A204.1 (cell line): ENCODE measurements at regions not wholly inside any gene's neighbourhood (a gene's known extent, or its start where the extent isn't known, plus 50 kb on each side); places are given as distances from the start of the nearest gene placed in this dataset.

Experiments used
- FAIRE-seq: peaks from 2 replicates; lab custom pipeline; 2012; peaks lifted over from hg19 to GRCh38; lab: Jason Lieb, UNC

DNA sequence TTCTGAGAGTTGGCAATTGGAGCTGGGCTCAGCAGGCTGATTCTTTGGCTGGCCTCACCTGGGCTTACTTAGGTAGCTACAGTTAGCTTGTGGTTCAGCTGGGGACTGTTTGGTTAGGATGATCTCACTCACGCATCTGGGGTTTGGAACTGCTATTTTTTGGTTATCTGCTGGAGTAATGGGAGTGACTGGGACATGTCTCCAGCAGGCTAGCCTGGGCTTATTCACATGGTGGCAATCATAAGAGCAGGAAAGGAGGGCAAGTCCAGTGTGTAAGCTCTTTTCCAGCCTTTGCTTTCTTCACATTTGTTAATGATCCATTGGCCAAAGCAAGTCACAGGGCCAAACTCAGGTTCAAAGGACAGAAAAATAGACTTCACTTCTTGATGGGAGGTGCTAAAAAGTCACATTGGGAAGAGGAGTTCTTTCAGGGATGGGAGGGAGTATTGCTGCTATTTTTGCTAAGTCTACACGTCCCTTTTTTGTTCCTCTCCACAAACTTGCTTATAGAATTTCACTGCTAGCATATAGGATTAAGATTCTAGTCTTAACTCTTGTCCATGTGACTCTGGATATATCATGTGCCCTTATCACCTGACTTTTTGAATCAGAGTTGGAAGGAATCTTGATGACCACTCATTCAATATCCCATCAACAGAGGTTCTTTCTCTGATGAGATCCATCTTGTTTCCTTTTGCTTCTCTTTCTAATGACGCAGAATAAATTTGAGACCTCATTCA lies 174.0 kb downstream of the ZFP36L2 start:
- no peak for FAIRE-seq

- FAIRE-seq = no peak
These were observed 175.1 kb downstream of the ZFP36L2 start for GRCh38 chr2:43051338-43051737.

GRCh38 chr2:43050866-43051265 lies 175.5 kb downstream of the ZFP36L2 start:
- no peak for FAIRE-seq

GRCh38 chr2:43049836-43050801 lies 176.3 kb downstream of the ZFP36L2 start:
- no peak for FAIRE-seq

- FAIRE-seq = no peak
These were observed 179.1 kb downstream of the ZFP36L2 start for GRCh38 chr2:43047187-43047780.

GRCh38 chr2:43045866-43046265 lies 180.5 kb downstream of the ZFP36L2 start:
- no peak for FAIRE-seq

GRCh38 chr2:43044093-43044681 lies 182.2 kb downstream of the ZFP36L2 start:
- FAIRE-seq = no peak

- no peak for FAIRE-seq
These were observed 182.9 kb downstream of the ZFP36L2 start for GRCh38 chr2:43043553-43043870.

DNA sequence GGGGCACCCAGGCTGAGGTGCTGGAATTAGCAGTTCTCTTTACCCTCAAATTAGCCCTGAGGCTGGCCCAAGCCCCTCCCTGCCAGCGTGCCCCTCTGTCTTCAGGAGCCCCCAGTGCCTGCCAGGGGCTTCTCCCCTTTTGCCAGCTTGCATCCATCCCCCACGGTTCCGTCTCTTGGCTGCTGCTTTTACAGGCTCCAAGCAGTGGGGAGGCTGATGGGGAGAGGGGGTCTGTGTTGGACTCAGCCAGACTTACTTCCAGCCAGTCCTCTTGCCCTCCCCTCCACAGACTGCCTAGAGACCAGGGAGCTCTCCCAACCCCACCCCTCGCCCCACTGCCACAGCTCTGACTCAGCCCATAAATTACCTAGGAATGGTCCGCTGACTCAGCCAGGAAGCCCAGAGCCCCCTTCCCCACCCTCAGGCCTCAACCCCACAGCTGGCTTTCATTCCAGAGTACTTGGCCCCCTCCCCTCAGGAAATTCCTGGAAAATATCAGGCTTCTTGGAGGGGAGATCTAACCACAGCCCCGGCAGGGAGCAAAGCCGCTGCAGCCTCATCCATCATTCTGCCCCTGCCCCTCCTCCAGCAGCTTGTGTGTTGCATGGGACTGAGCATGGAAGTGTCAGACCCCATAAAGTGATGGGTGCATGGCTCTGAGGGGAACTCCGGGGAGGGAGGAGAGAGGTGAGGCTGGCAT lies 184.6 kb downstream of the ZFP36L2 start:
- FAIRE-seq = no peak

- FAIRE-seq = no peak
These were observed 185.2 kb downstream of the ZFP36L2 start for GRCh38 chr2:43041173-43041591.

DNA sequence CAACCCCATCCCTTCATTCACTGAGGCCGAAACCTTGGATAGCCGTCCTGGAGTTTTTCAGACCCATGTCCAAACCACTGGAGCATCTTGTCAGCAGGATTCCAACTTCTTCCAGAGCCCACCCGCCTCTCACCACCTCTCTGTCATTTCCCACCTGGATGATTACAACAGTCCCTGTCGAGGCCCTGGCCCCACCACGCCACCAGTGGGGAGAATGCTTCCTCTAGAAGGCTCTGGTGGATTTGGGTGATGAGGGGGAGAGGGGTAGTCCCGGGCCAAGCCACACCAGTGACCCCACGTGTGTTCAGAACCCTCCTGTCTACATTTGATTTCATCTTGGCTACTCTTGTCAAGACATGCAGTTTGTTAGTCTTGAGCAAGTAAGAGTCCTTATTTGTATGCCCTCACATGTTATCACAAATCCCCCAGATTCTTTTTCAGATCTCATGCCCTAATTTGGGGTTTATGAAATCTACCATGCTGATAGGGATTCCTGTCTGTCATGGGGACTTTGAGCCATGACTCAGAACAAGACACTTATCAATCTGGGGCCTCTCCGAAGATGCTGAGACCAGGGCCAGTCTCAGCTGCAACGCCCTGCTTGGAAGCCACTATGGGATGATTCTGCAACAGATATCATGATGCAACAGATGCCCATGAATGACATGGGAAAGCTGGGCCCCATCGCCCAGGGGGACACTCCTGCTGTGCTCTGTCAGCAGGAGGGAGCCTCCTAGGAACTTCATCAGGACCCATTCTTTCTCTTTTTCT lies 186.1 kb downstream of the ZFP36L2 start:
- FAIRE-seq = no peak

DNA sequence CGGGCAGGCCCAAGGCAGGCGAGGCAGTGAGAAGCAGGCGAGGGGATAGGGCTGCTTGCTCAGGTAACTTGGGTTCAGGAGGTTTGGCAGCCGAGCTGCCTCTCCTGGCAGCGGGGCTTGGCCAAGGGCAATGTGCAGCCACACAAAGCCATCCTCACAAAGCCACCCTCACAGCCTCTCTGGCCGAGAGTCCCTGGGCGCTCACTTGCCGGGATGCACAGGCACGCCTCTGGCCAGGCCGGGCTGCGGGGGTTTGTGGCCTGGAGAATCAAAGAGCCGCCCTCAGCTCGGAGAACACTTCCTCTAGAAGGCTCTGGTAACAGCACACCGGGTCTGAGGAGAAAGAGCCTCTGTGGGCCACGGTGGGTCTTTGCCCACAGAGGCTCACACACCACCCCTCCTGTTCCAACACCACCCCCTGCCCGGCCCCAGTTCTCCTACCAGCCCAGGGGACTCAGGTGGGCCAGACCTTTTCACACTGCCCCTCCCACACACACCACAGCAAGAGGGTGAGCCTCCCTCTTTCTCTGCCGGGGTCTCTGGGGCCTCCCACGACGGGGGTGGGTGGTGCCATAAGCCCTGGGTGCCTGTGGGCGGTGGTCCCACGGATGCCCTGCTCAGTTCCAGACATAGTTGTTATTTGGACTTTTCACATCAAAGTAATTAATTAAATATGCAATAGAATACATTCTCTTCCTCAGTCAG lies 186.9 kb downstream of the ZFP36L2 start:
- no peak for FAIRE-seq

GRCh38 chr2:43038696-43039094 lies 187.7 kb downstream of the ZFP36L2 start:
- FAIRE-seq = no peak

DNA sequence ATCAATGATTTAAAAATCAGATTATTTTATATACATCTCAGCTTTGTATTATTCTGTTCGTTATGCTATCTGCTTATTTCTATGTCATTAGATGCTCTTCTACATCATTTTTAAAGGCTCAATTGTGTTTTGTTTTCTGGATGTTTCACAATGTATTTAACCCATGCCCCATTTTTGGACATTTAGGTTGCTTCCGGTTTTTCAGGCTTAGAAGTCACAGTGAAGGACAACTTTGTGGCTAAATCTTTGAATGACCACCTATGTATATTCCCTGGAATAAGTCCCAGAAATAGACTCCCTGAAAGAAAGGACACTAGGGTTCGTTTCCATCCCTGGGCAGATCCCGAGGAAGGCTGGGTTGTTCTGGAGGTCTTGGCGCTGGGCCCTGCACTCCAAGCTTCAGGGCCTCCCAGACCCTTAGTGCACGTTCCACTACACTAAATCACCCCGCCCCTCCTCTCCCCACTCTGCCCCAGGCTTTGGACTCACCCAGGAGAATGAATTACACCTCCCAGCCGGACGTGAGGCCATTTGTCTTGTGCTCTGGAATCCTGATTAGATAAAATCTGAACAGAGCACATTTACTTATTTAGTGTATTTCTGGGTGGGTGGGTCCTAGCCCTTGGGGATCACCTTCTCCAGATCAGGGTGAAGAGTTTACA lies 188.2 kb downstream of the ZFP36L2 start:
- no peak for FAIRE-seq

GRCh38 chr2:43035922-43036321 lies 190.5 kb downstream of the ZFP36L2 start:
- no peak for FAIRE-seq

- no peak for FAIRE-seq
These were observed 191.5 kb downstream of the ZFP36L2 start for GRCh38 chr2:43034921-43035320.

- no peak for FAIRE-seq
These were observed 192.2 kb downstream of the ZFP36L2 start for GRCh38 chr2:43034242-43034619.

DNA sequence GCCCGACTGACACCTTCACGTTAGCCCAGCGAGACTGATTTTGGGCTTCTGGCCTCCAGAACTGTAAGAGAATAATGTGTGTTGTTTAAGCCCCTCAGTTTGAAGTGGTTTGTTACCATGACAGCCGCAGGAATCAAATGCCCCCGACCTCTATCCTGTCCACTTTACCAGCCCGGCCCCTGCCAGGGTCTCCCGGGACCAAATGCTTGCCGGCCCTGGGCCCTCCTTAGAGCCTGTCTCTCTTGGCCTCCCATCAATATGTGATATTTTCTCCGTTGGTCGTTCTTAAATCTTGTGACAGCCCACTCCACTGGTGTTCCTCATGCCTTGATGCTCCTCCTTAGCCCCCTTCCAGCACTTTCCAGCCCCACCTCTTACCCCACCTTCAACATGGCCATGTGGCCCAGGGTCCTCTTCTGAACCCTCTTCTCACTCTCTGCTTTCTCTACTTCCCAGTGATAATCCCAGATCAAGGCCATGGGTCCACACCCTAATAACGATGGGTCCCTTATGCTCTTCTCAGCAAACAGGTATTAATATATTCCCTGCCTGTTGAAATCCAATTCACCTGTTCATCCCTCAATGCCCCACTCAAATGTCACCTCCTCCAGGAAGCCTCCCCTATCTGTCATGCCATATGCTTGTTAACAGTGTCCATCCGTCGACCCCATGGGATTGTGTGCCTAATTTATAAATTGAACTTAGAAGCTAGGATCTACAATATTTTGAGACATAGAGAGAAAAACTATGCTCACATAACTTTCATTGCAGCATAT lies 192.8 kb downstream of the ZFP36L2 start:
- FAIRE-seq = no peak

GRCh38 chr2:43033016-43033270 lies 193.5 kb downstream of the ZFP36L2 start:
- no peak for FAIRE-seq
